Stimulated activated CD4-positive, alpha-beta T cell treated with anti-CD3 and anti-CD28 coated beads, Interleukin-1b, Interleukin-23, amount 100 ng/mL, for 4 hours (primary cell): ENCODE measurements at regions not wholly inside any gene's neighbourhood (a gene's known extent, or its start where the extent isn't known, plus 50 kb on each side); places are given as distances from the start of the nearest gene placed in this dataset.
"Not testable (repeated sequence)": the region's sequence is repeated elsewhere in the genome, so short reads cannot be mapped to it uniquely, and the experiment has no call there.

Source experiments
- DNase-seq, 2 donors: peaks; one replicate each; pipeline ENCODE4 v3.0.0-alpha.2; 2020; ENCODE audit warnings: low read depth in 2 of 2

DNA sequence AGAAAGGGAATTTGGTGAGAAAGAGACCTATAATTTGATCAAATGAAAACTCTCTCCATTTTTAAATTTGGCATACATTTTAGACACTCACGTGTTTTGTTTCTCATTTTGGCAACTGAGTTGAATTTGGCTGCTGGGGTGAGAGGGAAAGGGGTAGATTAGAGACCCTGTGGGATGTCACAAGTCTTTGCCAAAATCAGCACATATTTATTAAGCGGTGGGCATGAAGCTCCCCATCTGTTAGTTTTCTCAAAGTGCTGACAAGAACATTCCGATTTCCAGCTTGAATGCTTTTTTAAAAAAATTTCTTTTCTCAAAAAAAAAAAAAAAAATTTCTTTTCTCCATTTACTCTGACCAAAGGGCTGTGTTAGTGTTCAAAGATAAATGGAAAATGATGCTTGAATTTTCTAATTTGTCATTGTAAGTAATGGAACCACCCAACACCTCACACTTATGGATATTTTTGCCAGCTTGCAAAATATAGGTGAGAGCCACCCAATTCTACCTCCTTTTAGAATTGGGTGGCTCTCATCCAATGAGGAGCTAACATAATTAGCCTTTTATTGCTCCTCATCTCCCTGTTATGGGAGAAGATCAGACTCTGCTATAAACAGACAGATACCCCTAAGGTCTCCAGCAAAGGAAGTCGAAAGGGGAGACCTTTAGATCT lies 222.9 kb upstream of the FN1 start:
- no peak for DNase-seq

DNA sequence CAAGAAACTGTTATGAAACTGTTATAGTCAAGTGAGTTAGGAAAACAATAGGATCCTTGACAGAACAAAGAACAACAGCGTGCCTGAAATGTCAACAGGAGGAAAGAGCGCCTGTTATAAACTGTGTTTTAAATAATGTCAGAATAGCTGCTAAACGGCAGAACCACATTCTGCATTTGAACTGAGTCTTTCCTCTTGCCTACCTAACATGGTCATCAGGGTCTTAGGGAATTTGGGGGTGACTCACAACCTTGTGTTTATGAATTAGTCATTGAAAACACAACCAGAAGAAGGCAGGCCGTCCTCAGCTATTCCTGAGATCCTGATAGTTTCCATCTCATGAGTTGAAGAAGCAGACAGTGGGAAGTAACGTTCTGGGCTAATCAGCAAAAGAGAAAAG lies 222.0 kb upstream of the FN1 start:
- DNase-seq: no peak

DNA sequence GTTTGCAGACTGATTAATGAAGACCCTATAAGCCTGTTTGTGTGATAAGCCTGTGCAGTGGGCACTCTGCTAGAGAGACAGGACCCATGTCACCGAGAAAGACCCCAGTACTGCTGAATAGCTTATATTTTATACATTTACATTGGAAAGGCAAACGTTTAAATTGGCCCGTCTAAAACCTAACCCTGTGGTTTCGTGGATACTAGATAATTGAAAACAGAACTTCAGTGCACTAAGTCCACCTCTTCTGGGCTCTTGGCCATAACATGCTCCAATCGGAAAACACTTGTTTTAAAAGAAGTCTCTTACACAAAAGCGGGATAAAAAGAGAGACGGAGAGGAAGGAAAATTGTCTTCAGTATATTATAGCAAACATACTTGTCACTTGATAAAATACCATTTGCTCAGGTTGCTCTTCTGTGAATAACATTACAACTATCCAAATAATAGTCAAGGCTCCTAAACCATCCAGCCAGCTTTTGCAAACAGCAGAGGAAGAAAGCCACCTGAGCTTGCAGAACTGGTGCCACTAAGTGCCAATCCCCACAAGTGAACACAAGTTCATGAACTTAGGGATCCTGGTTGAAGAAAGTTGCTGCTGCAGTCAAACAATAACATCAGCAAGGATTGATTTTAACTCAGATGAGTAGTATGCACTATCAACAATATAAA lies 218.4 kb upstream of the FN1 start:
- DNase-seq: no peak

DNA sequence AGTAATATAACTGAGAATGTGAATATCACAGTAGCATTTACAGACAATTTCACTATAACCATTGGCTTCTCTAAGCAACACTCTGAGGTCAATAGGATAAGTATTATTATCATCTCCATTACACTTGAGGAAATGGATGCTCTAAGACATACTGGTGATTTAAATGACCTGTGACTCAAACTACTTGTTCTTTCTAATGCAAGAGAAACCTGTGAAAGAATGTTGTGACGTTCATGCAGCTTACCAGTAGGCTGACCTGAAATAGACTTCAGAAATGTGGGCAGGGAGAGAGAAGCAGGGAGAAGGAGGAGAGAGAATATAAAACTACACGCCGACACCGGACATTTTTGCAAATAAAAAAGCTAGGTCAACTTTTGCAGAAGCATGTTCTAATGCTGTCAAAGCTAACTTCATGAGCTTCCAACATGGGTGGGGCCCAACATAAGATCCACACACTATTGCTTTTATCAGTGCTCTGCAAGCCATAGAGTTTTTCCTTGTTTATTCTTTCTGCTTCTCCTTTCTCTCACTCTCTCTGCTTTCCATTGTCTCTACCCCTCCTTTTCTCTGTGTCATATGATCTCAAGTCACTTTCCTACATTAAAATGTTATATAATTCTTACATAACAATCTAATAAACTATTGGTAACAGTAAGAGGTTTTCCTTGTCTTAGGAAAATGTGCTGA lies 217.6 kb upstream of the FN1 start:
- DNase-seq: no peak

DNA sequence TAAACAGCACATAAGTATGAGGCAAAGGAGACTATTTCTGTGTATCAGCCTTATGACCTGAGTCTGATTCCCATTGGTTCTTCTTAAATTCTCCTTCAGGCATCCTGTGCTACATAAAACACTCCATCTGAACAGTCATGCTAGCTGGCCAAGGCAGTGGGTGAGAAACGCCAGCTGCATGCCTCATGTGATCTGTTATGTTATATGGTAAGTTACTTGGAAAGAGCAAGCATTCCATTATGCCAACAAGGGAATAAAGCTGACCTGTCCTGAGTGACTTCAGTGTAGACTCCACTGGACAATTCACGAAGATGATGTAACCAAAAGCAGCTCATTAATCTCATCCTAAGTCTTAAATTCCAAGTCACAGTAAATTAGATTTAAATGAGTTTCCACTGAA lies 216.5 kb upstream of the FN1 start:
- no peak for DNase-seq

DNA sequence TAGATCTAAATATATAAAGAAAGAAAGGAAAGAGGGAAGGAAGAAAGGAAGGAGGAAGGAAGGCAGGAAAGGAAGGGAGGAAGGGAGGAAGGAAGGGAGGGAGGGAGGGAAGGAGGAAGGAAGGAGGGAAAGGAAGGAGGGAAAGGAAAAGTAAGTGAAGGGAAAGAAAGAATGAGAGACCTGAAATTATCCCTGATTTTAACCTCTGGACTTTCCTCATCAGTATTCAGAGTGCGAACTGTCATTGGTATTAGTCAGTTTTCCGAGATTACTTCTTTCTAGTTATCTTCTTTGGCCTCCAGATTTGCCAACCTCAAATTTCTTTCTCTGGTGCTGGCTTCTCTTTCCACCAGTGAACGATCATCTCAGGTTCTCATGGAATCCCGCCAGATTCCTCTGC lies 215.5 kb upstream of the FN1 start:
- DNase-seq: no peak

DNA sequence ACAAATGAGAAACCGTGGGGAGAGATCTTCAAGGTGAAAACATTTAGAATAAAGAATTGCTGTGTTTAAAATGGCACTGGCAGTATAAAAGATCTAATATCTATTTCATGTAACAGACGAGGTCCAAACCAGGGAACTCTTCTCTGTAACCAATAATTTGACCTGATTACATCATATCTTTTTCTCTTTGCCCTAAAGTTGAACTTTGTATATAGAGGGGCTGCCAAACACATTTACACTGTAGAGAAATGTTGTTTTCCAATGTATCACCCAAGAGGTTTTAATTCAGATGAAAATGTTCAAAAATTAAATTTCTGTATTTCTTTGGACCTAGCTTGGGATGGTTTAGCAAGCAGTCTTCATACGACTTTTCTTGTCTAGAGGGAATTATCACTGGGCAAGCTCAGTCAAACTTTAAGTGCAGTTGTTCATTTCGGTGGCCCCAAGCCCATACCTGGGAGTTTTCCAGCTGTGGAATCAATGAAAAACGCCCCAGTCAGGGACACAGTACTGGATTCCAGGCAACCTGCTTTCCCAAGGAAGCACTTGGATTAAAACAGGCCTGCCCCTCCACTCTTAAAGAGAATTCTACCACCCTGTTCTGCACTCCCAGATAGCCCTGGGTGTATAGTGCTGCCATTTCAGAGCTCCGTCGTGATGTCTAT lies 208.5 kb upstream of the FN1 start:
- no peak for DNase-seq

DNA sequence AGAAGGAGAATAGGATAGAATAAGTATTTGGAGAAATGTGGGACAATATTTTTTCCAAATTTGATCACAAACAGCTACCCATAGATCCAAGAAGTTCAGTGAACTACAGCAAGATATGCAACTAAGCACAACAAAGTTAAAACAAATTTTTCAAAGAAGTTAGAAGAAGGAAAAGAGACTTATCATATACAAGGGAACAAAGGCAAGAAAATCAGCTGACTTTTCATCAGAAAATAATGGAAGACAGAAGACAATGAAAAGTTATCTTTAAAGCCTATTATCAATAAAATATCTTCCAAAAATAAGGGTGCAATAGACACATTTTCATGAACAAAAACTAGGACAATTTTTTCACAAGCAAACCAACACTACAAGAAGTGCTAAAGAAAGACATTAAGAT lies 202.8 kb upstream of the FN1 start:
- no peak for DNase-seq

DNA sequence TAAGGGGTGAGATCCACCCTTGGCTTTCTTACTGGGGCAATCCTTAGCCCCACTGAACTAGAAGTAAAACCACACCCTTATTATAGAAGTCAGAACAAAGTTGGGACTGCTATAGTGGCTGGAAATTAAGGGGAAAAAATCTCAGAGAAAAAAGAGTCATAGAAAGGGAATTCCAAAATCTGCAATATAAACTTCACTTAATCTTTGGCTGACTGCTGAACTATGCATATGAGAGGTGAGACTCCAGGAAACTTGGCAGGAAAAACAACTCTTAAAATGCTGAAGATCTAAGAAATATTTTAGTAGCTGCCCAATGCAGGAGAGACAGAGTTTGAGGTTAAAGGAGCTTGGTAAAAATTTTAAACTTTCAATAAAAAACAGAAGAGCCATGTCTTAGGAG lies 201.8 kb upstream of the FN1 start:
- no peak for DNase-seq

DNA sequence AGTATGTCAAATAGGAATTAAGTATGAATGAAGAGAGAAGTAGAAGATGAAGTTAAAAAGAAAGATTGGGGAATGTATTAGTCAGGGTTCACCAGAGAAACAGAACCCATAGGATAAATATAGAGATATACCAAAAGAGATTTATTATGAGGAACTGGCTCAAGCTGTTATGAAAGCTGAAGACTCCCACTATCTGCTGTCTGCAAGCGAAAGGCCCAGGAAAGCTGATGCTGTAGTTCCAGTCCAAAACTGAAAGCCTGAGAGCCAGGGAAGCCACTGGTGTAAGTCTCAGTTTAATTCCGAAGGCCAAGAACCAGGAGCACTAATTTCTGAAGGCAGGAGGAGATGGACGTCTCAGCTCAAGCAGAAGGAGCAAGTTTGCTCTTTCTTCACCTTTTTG lies 200.9 kb upstream of the FN1 start:
- no peak for DNase-seq

DNA sequence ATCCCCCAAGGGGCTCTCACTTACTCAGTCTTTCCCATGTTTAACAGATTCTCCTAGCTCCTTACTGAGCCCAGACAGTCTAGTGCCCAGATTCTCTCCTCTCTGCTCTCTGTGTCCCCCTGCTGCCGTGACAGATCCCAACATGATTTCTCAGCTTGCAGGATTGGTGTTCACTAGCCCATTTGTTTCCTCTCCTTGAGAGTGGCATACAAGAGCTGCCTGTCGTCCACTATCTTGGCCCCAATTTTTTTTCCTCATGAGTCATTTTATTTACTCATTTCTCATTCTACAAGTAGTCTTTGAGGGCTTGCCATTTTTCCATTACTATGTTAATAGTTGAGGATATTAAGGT lies 199.9 kb upstream of the FN1 start:
- no peak for DNase-seq

DNA sequence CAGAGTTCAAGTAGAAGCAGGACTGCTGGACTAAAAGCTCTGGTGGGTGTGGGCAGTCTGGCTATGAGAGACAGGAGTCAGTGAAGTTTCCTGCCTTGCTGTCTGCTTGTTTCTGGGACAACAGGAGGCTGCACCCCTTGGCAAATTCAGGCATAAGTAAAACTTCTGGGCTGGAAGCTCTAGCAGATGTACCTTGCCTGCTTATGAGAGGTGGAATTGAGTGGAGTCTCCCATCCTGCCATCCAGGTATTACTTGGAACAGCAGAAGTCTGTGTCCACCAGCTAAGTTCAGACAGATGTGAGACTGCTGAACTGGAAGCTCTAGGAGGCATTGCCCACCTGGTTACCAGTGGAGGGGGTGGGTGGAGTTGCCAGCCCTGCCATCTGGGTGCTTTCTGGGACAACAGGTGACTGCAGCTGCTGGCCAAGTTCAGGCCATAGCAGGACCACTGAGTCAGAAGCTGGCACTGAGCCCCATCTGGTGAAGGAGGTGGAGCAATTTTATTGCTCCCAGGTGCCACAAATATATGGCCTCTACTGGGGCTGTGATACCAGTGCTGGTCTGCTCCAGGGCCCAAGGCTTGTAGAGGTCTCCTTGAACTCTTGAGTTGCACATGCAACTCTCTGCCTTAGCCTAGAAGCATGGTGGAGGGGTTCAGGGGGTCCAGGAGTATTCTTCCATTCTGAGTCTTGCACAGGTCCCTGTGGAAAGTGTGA lies 199.4 kb upstream of the FN1 start:
- DNase-seq: no peak

DNA sequence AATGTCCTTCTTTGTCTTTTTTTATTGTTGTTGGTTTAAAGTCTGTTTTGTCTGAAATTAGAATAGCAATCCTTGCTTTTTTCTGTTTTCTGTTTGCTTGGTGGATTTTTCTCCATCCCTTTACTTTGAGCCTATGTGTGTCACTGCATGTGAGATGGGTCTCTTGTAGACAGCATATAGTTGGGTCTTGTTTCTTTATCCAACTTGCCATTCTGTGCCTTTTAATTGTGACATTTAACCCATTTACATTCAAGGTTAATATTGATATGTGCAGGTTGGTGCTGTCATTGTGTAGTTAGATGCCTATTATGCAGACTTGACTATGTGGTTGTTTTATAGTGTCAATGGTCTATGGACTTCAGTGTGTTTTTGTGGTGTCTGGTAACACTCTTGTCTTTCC lies 197.5 kb upstream of the FN1 start:
- DNase-seq: no peak

DNA sequence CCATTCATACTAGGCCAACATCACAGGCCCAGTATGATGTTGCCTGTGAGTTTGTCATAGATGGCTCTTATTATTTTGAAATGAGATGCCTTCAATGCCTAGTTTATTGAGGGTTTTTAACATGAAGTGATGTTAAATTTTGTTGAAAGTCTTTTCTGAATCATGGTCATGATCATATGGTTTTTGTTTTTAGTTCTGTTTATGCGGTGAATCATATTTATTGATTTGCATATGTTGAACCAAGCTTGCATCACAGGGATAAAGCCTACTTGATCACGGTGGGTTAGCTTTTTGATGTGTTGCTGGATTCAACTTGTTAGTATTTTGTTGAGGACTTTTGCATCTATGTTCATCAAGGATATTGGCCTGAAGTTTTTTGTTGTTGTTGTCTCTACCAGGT lies 195.8 kb upstream of the FN1 start:
- DNase-seq: no peak

DNA sequence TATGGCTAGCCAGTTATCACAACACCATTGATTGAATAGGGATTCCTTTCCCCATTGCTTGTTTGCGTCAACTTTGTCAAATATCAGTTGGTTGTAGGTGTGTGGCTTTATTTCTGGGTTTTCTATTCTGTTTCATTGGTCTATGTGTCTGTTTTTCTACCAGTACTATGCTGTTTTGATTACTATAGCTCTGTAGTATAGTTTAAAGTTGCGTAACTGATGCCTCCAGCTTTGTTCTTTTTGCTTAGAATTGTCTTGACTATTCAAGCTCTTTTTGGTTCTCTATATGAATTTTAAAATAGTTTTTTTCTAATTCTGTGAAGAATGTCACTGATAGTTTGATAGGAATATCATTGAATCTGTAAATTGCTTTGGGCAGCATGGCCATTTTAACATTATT lies 194.9 kb upstream of the FN1 start:
- not testable (repeated sequence) for DNase-seq

DNA sequence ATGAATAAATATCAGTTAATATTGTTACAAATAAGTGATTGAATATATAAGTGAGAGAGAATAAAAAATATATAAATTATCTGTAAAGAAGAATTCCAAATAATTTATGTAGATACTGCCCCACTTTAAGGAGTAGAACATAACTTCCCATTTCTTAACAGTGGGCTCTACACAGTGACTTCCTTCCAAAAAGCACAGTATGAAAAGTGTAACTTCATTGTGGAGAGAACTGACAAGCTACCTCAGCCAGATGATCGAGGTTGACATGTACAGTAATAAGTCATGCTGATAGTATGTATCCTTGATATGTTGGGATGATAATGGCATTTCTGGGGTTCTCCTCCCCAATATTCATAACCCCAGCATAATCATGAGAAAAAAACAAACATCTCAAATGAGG lies 191.9 kb upstream of the FN1 start:
- DNase-seq: no peak

DNA sequence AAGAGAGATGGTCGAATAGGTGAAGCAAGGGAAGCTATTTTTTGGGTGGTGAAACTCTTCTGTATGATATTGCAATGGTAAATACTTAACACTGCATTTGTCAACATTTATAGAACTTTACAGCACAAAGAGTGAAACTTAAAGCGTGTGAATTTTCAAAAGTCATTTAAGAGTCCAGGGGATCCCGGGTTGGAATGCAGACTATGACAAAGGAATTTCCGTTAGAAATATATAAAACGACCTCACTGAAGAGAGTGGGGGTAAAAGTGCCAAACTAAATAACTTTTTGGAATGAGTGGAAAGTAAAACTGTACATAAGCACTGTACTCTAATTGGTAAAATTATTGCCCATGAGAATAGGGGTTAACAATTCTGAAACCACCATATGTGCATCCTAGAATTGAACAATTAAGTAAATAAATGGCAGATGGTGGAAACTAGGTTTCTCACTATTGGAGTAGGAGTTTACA lies 191.0 kb upstream of the FN1 start:
- DNase-seq: no peak

DNA sequence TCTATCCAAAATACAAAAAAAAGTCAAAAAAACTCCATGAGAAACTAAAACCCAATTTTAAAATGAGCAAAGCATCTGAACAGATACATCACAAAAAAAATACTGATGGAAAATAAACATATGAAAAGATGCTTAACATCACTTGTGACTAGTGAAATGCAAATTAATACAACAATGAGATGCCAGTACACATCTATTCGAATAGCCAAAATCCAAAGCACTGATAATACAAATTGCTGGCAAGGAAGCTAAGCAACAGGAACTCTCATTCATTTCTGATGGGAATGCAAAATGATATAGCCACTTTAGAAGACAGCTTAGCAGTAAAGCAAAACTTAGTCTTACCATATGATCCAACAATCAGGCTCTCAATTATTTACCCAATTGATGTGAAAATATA lies 190.2 kb upstream of the FN1 start:
- no peak for DNase-seq

DNA sequence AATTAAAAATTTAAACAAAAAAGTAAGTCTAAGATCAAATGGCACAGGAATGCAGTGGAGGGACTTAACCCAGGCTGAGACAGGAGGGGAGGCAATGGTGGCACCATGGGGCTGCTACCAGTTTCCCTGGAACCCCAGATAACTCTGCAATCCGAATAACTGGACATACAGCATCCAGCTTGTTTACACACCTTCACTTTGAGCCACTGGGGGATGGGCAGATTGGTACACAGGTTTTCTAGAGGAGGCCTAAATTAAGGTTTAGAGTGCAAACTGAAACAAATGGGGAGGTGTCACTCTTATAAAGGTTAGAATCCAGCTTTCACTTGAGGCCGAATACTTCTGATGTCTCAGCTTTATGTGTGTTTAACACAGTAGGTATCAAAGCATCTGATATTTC lies 189.3 kb upstream of the FN1 start:
- DNase-seq: no peak

DNA sequence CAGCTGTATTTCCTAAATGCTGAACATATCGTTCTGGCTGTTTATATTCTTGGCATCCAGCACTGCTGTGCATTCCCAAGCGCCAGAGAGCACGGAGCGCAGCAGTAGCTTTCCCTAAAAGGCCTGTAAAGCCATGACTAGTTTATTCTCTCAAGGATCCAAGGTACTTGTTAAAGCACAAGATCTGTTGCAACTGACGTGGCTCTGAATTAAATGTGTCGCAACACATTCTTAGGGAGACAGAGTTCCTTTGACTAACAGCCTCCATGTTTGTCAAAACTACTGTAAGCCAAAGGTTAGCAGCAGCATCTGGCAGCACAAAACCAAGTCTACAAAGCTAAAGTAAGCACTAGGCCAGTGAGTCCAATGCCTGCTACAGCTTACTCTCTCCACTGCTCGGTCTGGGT lies 188.6 kb upstream of the FN1 start:
- no peak for DNase-seq

DNA sequence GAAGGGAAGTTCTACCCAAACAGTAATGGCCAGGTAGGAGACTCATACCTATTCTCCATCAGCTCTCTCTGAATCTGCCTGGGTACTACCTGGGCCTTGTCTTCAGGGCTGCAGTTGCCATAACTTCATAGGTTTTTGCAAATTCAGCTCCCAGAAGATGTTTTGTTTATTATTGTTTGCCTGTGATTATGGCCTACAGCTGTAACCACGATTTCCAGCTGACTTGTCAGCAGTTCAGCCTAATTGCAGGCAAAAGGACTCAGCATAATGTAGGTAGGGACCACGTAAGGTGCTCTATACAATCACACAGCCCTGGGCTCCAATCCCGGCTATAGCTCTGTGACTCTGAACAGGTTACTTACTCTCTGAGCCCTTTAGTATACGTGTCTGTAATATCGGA lies 187.0 kb upstream of the FN1 start:
- no peak for DNase-seq

DNA sequence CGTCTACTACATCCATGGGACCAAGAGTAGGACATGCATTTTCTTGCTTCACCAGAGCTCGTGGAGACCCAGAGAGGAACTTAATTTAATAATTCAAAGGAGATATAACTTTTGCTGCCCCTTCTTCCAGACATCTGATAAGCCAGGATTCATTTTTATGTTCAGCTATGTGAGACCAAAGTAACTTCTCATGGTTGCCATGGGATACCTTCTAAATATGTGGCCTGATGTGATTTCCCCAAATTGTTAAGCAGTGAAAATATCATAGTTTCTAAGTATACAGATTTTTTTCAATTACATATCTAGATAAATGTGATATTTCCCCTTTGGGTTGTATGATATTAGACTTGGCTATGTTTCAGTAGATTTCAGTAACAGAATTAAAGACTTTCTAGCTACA lies 185.5 kb upstream of the FN1 start:
- DNase-seq: no peak
